H9 (cell line): ENCODE measurements at regions not wholly inside any gene's neighbourhood (a gene's known extent, or its start where the extent isn't known, plus 50 kb on each side); places are given as distances from the start of the nearest gene placed in this dataset.

Source experiments
- DNase-seq: peaks from one replicate; pipeline ENCODE4 v3.0.0-alpha.2; 2017
- H2AFZ ChIP-seq: one replicate; pipeline ENCODE4 v1.6.1; 2013; ENCODE audit warnings: mild to moderate bottlenecking, low read length, control low read depth, moderate library complexity
- H2AK5ac ChIP-seq: 2 replicates; pipeline ENCODE4 v1.6.1; 2013; ENCODE audit warnings: low read length, control low read depth, mixed read lengths; ENCODE audit not compliant: insufficient read length
- H2BK120ac ChIP-seq: one replicate; pipeline ENCODE4 v1.6.1; 2013; ENCODE audit warnings: low read depth, mild to moderate bottlenecking, low read length, control low read depth, inconsistent platforms; ENCODE audit not compliant: poor library complexity, severe bottlenecking
- H2BK12ac ChIP-seq: 2 replicates; pipeline ENCODE4 v1.6.1; 2013; ENCODE audit warnings: low read length, control low read depth, mixed read lengths, low read depth; ENCODE audit not compliant: insufficient read length
- H2BK15ac ChIP-seq: 2 replicates; pipeline ENCODE4 v1.6.1; 2013; ENCODE audit warnings: low read depth, low read length, control low read depth
- H2BK20ac ChIP-seq: one replicate; pipeline ENCODE4 v1.6.1; 2013; ENCODE audit warnings: low read depth, mild to moderate bottlenecking, low read length, control low read depth, inconsistent platforms; ENCODE audit not compliant: poor library complexity, severe bottlenecking
- H2BK5ac ChIP-seq: 2 replicates; pipeline ENCODE4 v1.6.1; 2013; ENCODE audit warnings: low read length, control low read depth, mixed read lengths; ENCODE audit not compliant: insufficient read length
- H3K14ac ChIP-seq: 2 replicates; pipeline ENCODE4 v1.6.1; 2013; ENCODE audit warnings: low read length, control low read depth; ENCODE audit not compliant: insufficient read depth
- H3K18ac ChIP-seq: 2 replicates; pipeline ENCODE4 v1.6.1; 2013; ENCODE audit warnings: low read depth, mild to moderate bottlenecking, mixed read lengths, low read length, control low read depth; ENCODE audit not compliant: insufficient read length
- H3K23ac ChIP-seq: 2 replicates; pipeline ENCODE4 v1.6.1; 2013; ENCODE audit warnings: low read length, control low read depth, mixed read lengths, low read depth; ENCODE audit not compliant: insufficient read length
- H3K23me2 ChIP-seq: 2 replicates; pipeline ENCODE4 v1.6.1; 2013; ENCODE audit warnings: low read depth, mild to moderate bottlenecking, mixed read lengths, low read length, control low read depth; ENCODE audit not compliant: insufficient read length, poor library complexity, severe bottlenecking
- H3K27ac ChIP-seq: 2 replicates; pipeline ENCODE4 v1.5.1; 2013; ENCODE audit warnings: low read length, control low read depth, mixed read lengths, low read depth; ENCODE audit not compliant: insufficient read length
- H3K27me3 ChIP-seq: 2 replicates; pipeline ENCODE4 v1.6.1; 2013; ENCODE audit warnings: low read length, control low read depth, inconsistent platforms; ENCODE audit not compliant: insufficient read depth
- H3K4ac ChIP-seq: 2 replicates; pipeline ENCODE4 v1.6.1; 2013; ENCODE audit warnings: low read depth, mild to moderate bottlenecking, control low read depth, inconsistent platforms, low read length, moderate library complexity
- H3K4me1 ChIP-seq: 2 replicates; pipeline ENCODE4 v1.6.1; 2013; ENCODE audit warnings: low read length, control low read depth, inconsistent platforms; ENCODE audit not compliant: insufficient read depth
- H3K4me2 ChIP-seq: 2 replicates; pipeline ENCODE4 v1.6.1; 2013; ENCODE audit warnings: low read length, control low read depth, mixed read lengths; ENCODE audit not compliant: insufficient read length, insufficient read depth
- H3K56ac ChIP-seq: 2 replicates; pipeline ENCODE4 v1.6.1; 2013; ENCODE audit warnings: low read depth, mild to moderate bottlenecking, mixed read lengths, low read length, control low read depth; ENCODE audit not compliant: insufficient read length
- H3K79me1 ChIP-seq: 2 replicates; pipeline ENCODE4 v1.6.1; 2013; ENCODE audit warnings: low read depth, mild to moderate bottlenecking, moderate library complexity, low read length, control low read depth, inconsistent platforms; ENCODE audit not compliant: insufficient read depth, poor library complexity, severe bottlenecking
- H3K79me2 ChIP-seq: 2 replicates; pipeline ENCODE4 v1.6.1; 2013; ENCODE audit warnings: low read length, control low read depth, inconsistent platforms; ENCODE audit not compliant: insufficient read depth
- H3K9ac ChIP-seq: 2 replicates; pipeline ENCODE4 v1.6.1; 2013; ENCODE audit warnings: low read length, control low read depth, mixed read lengths; ENCODE audit not compliant: insufficient read length; ENCODE audit errors: extremely low read depth
- H3K9me3 ChIP-seq: one replicate; pipeline ENCODE4 v1.6.1; 2013; ENCODE audit warnings: low read depth, low read length, inconsistent platforms; ENCODE audit not compliant: control insufficient read depth
- H3T11ph ChIP-seq: one replicate; pipeline ENCODE4 v1.6.1; 2013; ENCODE audit warnings: mild to moderate bottlenecking, low read length, control low read depth, inconsistent platforms
- H4K20me1 ChIP-seq: one replicate; pipeline ENCODE4 v1.6.1; 2013; ENCODE audit not compliant: control insufficient read depth, insufficient read length, insufficient read depth
- H4K5ac ChIP-seq: 2 replicates; pipeline ENCODE4 v1.6.1; 2013; ENCODE audit warnings: low read depth, mild to moderate bottlenecking, mixed read lengths, low read length, control low read depth; ENCODE audit not compliant: insufficient read length
- H4K8ac ChIP-seq: replicated peaks from 2 replicates; pipeline ENCODE4 v1.6.1; 2013; ENCODE audit warnings: low read length, control low read depth, mixed read lengths, low read depth; ENCODE audit not compliant: insufficient read length
- H4K91ac ChIP-seq: 2 replicates; pipeline ENCODE4 v1.6.1; 2013; ENCODE audit warnings: low read depth, mild to moderate bottlenecking, moderate library complexity, mixed read lengths, low read length, control low read depth; ENCODE audit not compliant: insufficient read length
- H3K27ac Mint-ChIP-seq, 3 experiments: 2 replicates in 2 of 3; 3 replicates in 1 of 3; pipeline ENCODE4 v1.8.0; 2020 to 2021; ENCODE audit warnings: mixed read lengths in 3 of 3, mild to moderate bottlenecking in 1 of 3, moderate library complexity in 1 of 3
- H3K27me3 Mint-ChIP-seq: 2 replicates; pipeline ENCODE4 v1.8.0; 2021; ENCODE audit warnings: low read depth, mild to moderate bottlenecking, moderate library complexity, mixed read lengths
- H3K36me3 Mint-ChIP-seq, 3 experiments: 2 replicates in 2 of 3; 3 replicates in 1 of 3; pipeline ENCODE4 v1.8.0; 2020 to 2021; ENCODE audit warnings: low read depth in 3 of 3, mixed read lengths in 3 of 3; ENCODE audit not compliant: insufficient read depth in 1 of 3
- H3K4me1 Mint-ChIP-seq, 2 experiments: 2 replicates each; pipeline ENCODE4 v1.8.0; 2020; ENCODE audit warnings: mixed read lengths in 2 of 2
- H3K4me3 Mint-ChIP-seq, 2 experiments: 2 replicates in 1 of 2; 3 replicates in 1 of 2; pipeline ENCODE4 v1.8.0; 2020 to 2021; ENCODE audit warnings: mild to moderate bottlenecking in 2 of 2, mixed read lengths in 2 of 2, moderate library complexity in 1 of 2
- H3K9me3 Mint-ChIP-seq, 2 experiments: 2 replicates in 1 of 2; 3 replicates in 1 of 2; pipeline ENCODE4 v1.8.0; 2020; ENCODE audit warnings: mild to moderate bottlenecking in 2 of 2, mixed read lengths in 2 of 2, moderate library complexity in 1 of 2
- CTCF ChIP-seq: fragments of 200-600 bp; sonication (generic); conservative IDR thresholded peaks from 3 replicates; pipeline ENCODE4 v1.8.0; 2021; ENCODE audit warnings: antibody characterized with exemption, mild to moderate bottlenecking
- WGBS: extraction: QIAGEN DNeasy Blood & Tissue Kit; methylation state at CpG from one replicate; pipeline ENCODE4 v1.1.7; 2013; ENCODE audit warnings: missing lambda C conversion rate, low lambda C conversion rate, mixed read lengths; ENCODE audit not compliant: insufficient read length; ENCODE audit errors: extremely low coverage; 5-methylcytosine and 5-hydroxymethylcytosine counted together

- no peaks in the 10 kb centered on the region for H3K79me2 ChIP-seq
- no peak overlapping the region for H2BK12ac ChIP-seq
- no peak overlapping the region for H3K23ac ChIP-seq
- H3K56ac ChIP-seq: no peak overlapping the region
- Mint-ChIP-seq H3K4me1 (peaks cover 49 to 59% of the 10 kb centered on the region in 2 experiments), H3K27ac (no peak overlapping the region), H3K9me3 (no peaks in the 10 kb centered on the region; a peak in 1 of 5 replicates), H3K27me3 (peaks cover 38% of the 10 kb centered on the region), H3K4me3 (peak overlapping the region; percentile 63 to 76), H3K36me3 (no peaks in the 10 kb centered on the region; a peak in 1 of 7 replicates)
- no peaks in the 10 kb centered on the region for H3K9me3 ChIP-seq
- H3T11ph ChIP-seq: no peak overlapping the region
- no peak overlapping the region for H2AFZ ChIP-seq
- no peak overlapping the region for H3K4ac ChIP-seq
- no peaks in the 10 kb centered on the region for H3K79me1 ChIP-seq
- H3K4me2 ChIP-seq: peak overlapping the region; percentile 43
- H3K9ac ChIP-seq: no peak overlapping the region
- H3K14ac ChIP-seq: no peak overlapping the region
- no peak overlapping the region for H4K91ac ChIP-seq
- peaks cover 18% of the 10 kb centered on the region for H3K23me2 ChIP-seq
- no peak for TF ChIP-seq CTCF
- H4K20me1 ChIP-seq: no peaks in the 10 kb centered on the region
- peaks cover 14% of the 10 kb centered on the region for H3K4me1 ChIP-seq
- H2BK20ac ChIP-seq: peak overlapping the region; percentile 46
- no peak overlapping the region for H2BK120ac ChIP-seq
- H2BK5ac ChIP-seq: no peak overlapping the region
- H4K5ac ChIP-seq: no peak overlapping the region
- no peaks in the 10 kb centered on the region for H3K27me3 ChIP-seq
- H2AK5ac ChIP-seq: no peak overlapping the region
- no CpG with 5 or more reads among the region's 8 CpGs for WGBS
- H2BK15ac ChIP-seq: no peak overlapping the region
- H4K8ac ChIP-seq: no peak overlapping the region
- no peak overlapping the region for H3K27ac ChIP-seq
- DNase-seq: no peak
- H3K18ac ChIP-seq: no peak overlapping the region
These were observed 121.9 kb upstream of the HSD17B12 start for GRCh38 chr11:43558556-43559127.
